Suprapubic skin (tissue), 4 donors: ENCODE measurements at regions not wholly inside any gene's neighbourhood (a gene's known extent, or its start where the extent isn't known, plus 50 kb on each side); places are given as distances from the start of the nearest gene placed in this dataset.

Source experiments
- DNase-seq, 2 donors: peaks; one replicate each; pipeline ENCODE4 v3.0.0-alpha.2; 2019; ENCODE audit warnings: low spot score in 2 of 2
- H3K27ac ChIP-seq: fragments of 200-600 bp; sonication (generic); one replicate; pipeline ENCODE4 v1.5.1; 2019
- H3K27me3 ChIP-seq: fragments of 200-600 bp; sonication (generic); one replicate; pipeline ENCODE4 v1.5.1; 2019
- H3K36me3 ChIP-seq: fragments of 200-600 bp; sonication (generic); one replicate; pipeline ENCODE4 v1.5.1; 2019
- H3K4me1 ChIP-seq: fragments of 200-600 bp; sonication (generic); one replicate; pipeline ENCODE4 v1.5.1; 2019
- H3K4me3 ChIP-seq: fragments of 200-600 bp; sonication (generic); one replicate; pipeline ENCODE4 v1.5.1; 2019; ENCODE audit warnings: mild to moderate bottlenecking
- H3K9me3 ChIP-seq: fragments of 200-600 bp; sonication (generic); one replicate; pipeline ENCODE4 v1.5.1; 2019
- CTCF ChIP-seq, 2 donors: fragments of 200-600 bp in 1 of 2; fragments of 450-650 bp in 1 of 2; sonication (generic) in 1 of 2; IDR thresholded peaks; one replicate each; pipeline ENCODE4 v1.5.1; 2016 to 2019; ENCODE audit warnings: antibody characterized with exemption in 2 of 2, mild to moderate bottlenecking in 1 of 2, moderate library complexity in 1 of 2
- EP300 ChIP-seq: sonication (generic); formaldehyde crosslinking; IDR thresholded peaks from one replicate; pipeline ENCODE4 v1.6.1; 2017; ENCODE audit warnings: antibody characterized with exemption
- POLR2A ChIP-seq, 2 donors: fragments of 450-650 bp; IDR thresholded peaks; one replicate each; pipeline ENCODE4 v1.6.1; 2017; ENCODE audit warnings: antibody characterized with exemption in 2 of 2, mild to moderate bottlenecking in 2 of 2, moderate library complexity in 2 of 2
- POLR2AphosphoS5 ChIP-seq, 3 donors: sonication (generic); formaldehyde crosslinking; IDR thresholded peaks; one replicate each; pipeline ENCODE4 v1.6.1; 2017; ENCODE audit warnings: antibody characterized with exemption in 3 of 3
- WGBS: methylation state at CpG from one replicate; pipeline ENCODE4 v1.1.5; 2018; 5-methylcytosine and 5-hydroxymethylcytosine counted together

- H3K36me3 ChIP-seq: no peaks in the 10 kb centered on the region
- 64% methylated on average over 5 of the region's 5 CpGs for WGBS
- H3K27me3 ChIP-seq: no peaks in the 10 kb centered on the region
- DNase-seq: no peak
- H3K4me3 ChIP-seq: no peak overlapping the region
- H3K9me3 ChIP-seq: no peaks in the 10 kb centered on the region
- no peaks in the 10 kb centered on the region for H3K4me1 ChIP-seq
- H3K27ac ChIP-seq: no peak overlapping the region
- TF ChIP-seq EP300 (no peak), POLR2AphosphoS5 (IDR thresholded peaks at IDR 0.05) (no peak), POLR2A (IDR thresholded peaks at IDR 0.05) (no peak), CTCF (IDR thresholded peaks at IDR 0.05) (no peak)
Observed at GRCh38 chr12:126734296-126734695, 1532.7 kb upstream of the TMEM132C start.

- H3K36me3 ChIP-seq: no peaks in the 10 kb centered on the region
- no peak overlapping the region for H3K4me3 ChIP-seq
- H3K27me3 ChIP-seq: no peaks in the 10 kb centered on the region
- no peak for TF ChIP-seq CTCF (IDR thresholded peaks at IDR 0.05)
- TF ChIP-seq POLR2AphosphoS5 (IDR thresholded peaks at IDR 0.05): no peak
- TF ChIP-seq POLR2A (IDR thresholded peaks at IDR 0.05): no peak
- TF ChIP-seq EP300: no peak
- no peaks in the 10 kb centered on the region for H3K9me3 ChIP-seq
- H3K4me1 ChIP-seq: no peaks in the 10 kb centered on the region
- 90% methylated on average over 8 of the region's 8 CpGs for WGBS
- DNase-seq: no peak
- no peak overlapping the region for H3K27ac ChIP-seq
Observed at GRCh38 chr12:126734710-126735109, 1532.3 kb upstream of the TMEM132C start.

- no peak for TF ChIP-seq POLR2AphosphoS5 (IDR thresholded peaks at IDR 0.05)
- TF ChIP-seq CTCF (IDR thresholded peaks at IDR 0.05): no peak
- no peak for TF ChIP-seq EP300
- no peak for TF ChIP-seq POLR2A (IDR thresholded peaks at IDR 0.05)
- H3K27me3 ChIP-seq: no peaks in the 10 kb centered on the region
- no peak for DNase-seq
- no peak overlapping the region for H3K4me3 ChIP-seq
- H3K36me3 ChIP-seq: no peaks in the 10 kb centered on the region
- H3K27ac ChIP-seq: no peak overlapping the region
- no peaks in the 10 kb centered on the region for H3K9me3 ChIP-seq
- 89% methylated on average over 12 of the region's 12 CpGs for WGBS
- no peaks in the 10 kb centered on the region for H3K4me1 ChIP-seq
Observed at GRCh38 chr12:126741536-126742240, 1525.3 kb upstream of the TMEM132C start.

GRCh38 chr12:126742241-126742641 is 1524.7 kb upstream of the TMEM132C start:
- Histone ChIP-seq H3K4me3 (no peak overlapping the region), H3K4me1 (no peaks in the 10 kb centered on the region), H3K27ac (no peak overlapping the region), H3K9me3 (no peaks in the 10 kb centered on the region), H3K27me3 (no peaks in the 10 kb centered on the region), H3K36me3 (no peaks in the 10 kb centered on the region)
- TF ChIP-seq POLR2A (IDR thresholded peaks at IDR 0.05) (no peak), EP300 (no peak), CTCF (IDR thresholded peaks at IDR 0.05) (no peak), POLR2AphosphoS5 (IDR thresholded peaks at IDR 0.05) (no peak)
- WGBS: 78% methylated on average over 9 of the region's 9 CpGs
- no peak for DNase-seq

- H3K36me3 ChIP-seq: no peaks in the 10 kb centered on the region
- no peak overlapping the region for H3K27ac ChIP-seq
- H3K9me3 ChIP-seq: no peaks in the 10 kb centered on the region
- H3K4me1 ChIP-seq: no peaks in the 10 kb centered on the region
- 45% methylated on average over 11 of the region's 11 CpGs for WGBS
- TF ChIP-seq POLR2A (IDR thresholded peaks at IDR 0.05): no peak
- no peak for TF ChIP-seq POLR2AphosphoS5 (IDR thresholded peaks at IDR 0.05)
- peak; percentile 18 to 59 for TF ChIP-seq CTCF (IDR thresholded peaks at IDR 0.05)
- TF ChIP-seq EP300: no peak
- H3K27me3 ChIP-seq: no peaks in the 10 kb centered on the region
- DNase-seq: no peak
- no peak overlapping the region for H3K4me3 ChIP-seq
Observed at GRCh38 chr12:126747530-126748149, 1519.3 kb upstream of the TMEM132C start.
